NCI-H2171 treated with DMSO at 0.1 percent for 48 hours (cell line): ENCODE measurements at regions not wholly inside any gene's neighbourhood (a gene's known extent, or its start where the extent isn't known, plus 50 kb on each side); places are given as distances from the start of the nearest gene placed in this dataset.
"Not testable (repeated sequence)": the region's sequence is repeated elsewhere in the genome, so short reads cannot be mapped to it uniquely, and the experiment has no call there.

ENCODE experiments used
- DNase-seq: peaks from one replicate; lab custom pipeline; 2025; lab: John Stamatoyannopoulos, UW

GRCh38 chr4:162943263-162943662 is 223.4 kb downstream of the NAF1 start:
- DNase-seq, result no peak

GRCh38 chr4:162938738-162939485 is 227.8 kb downstream of the NAF1 start:
- DNase-seq, result no peak

- no peak for DNase-seq
These were observed 231.5 kb downstream of the NAF1 start for GRCh38 chr4:162935214-162935613.

- DNase-seq, result no peak
These were observed 235.4 kb downstream of the NAF1 start for GRCh38 chr4:162931286-162931685.

- DNase-seq, result no peak
These were observed 245.4 kb downstream of the NAF1 start for GRCh38 chr4:162921178-162921785.

GRCh38 chr4:162920649-162921048 is 246.0 kb downstream of the NAF1 start:
- no peak for DNase-seq

- no peak for DNase-seq
These were observed 254.2 kb downstream of the NAF1 start for GRCh38 chr4:162912482-162912881.

- no peak for DNase-seq
These were observed 255.3 kb downstream of the NAF1 start for GRCh38 chr4:162911349-162911748.

GRCh38 chr4:162909952-162910351 is 256.7 kb downstream of the NAF1 start:
- DNase-seq, result no peak

GRCh38 chr4:162894387-162894786 is 272.3 kb downstream of the NAF1 start:
- no peak for DNase-seq

GRCh38 chr4:162891788-162892707 is 274.6 kb downstream of the NAF1 start:
- DNase-seq, result no peak

- no peak for DNase-seq
These were observed 288.6 kb downstream of the NAF1 start for GRCh38 chr4:162878096-162878495.

- no peak for DNase-seq
These were observed 291.9 kb downstream of the NAF1 start for GRCh38 chr4:162874748-162875147.

- no peak for DNase-seq
These were observed 294.7 kb downstream of the NAF1 start for GRCh38 chr4:162871990-162872389.

- no peak for DNase-seq
These were observed 297.5 kb downstream of the NAF1 start for GRCh38 chr4:162869157-162869556.

GRCh38 chr4:162866565-162866964 is 300.1 kb downstream of the NAF1 start:
- DNase-seq, result no peak

- DNase-seq, result no peak
These were observed 301.6 kb downstream of the NAF1 start for GRCh38 chr4:162865102-162865501.

- DNase-seq, result no peak
These were observed 312.9 kb downstream of the NAF1 start for GRCh38 chr4:162853788-162854187.

- no peak for DNase-seq
These were observed 314.0 kb downstream of the NAF1 start for GRCh38 chr4:162852642-162853041.

- not testable (repeated sequence) for DNase-seq
These were observed 315.4 kb downstream of the NAF1 start for GRCh38 chr4:162851241-162851758.

GRCh38 chr4:162849937-162850336 is 316.8 kb downstream of the NAF1 start:
- no peak for DNase-seq

GRCh38 chr4:162847945-162848549 is 318.6 kb downstream of the NAF1 start:
- no peak for DNase-seq
